ENCODE measurements at regions not wholly inside any gene's neighbourhood (a gene's known extent, or its start where the extent isn't known, plus 50 kb on each side); places are given as distances from the start of the nearest gene placed in this dataset.

DNA sequence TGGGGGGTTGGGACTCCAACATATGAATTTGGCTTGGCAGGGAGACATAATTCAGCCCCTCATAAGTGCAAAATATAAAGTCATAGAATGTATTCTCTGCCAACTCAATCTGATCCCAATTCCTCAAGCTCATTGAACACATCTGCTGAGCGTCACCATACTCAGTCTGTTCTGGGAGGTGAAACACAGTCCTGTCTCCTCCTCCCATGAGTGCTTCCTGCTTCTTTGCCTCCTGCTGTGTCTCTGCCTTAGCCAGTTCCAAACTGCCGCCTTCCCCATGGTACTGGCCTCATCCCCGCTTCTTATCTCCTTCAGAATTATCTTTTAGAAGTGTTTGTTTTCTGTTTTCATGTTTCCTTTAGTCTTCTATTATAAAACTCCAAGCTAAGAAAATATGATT, 365.5 kb downstream of the TNS3 start:
- intact Hi-C loops (cut with micrococcal nuclease): no loop called here
- BruUV-seq (replicated peaks): no TSS peak
- no peak for DNase-seq (ENCODE audit: low read depth, low spot score)
- Histone ChIP-seq H3K9me2 (ENCODE audit: insufficient read depth) (no peaks in the 10 kb centered on the region), H3K27ac (ENCODE audit: low read depth, low read length) (no peak overlapping the region), H3K79me2 (ENCODE audit: insufficient read depth, low read length) (no peaks in the 10 kb centered on the region), H3K9ac (ENCODE audit: low read length) (no peak overlapping the region), H3K27me3 (ENCODE audit: insufficient read depth, low read length) (no peaks in the 10 kb centered on the region), H3K4me3 (replicated peaks in 1 of 2; ENCODE audit: low read depth in 1 of 2, low read length in 2 of 2) (no peak overlapping the region), H4K20me1 (ENCODE audit: insufficient read depth) (no peaks in the 10 kb centered on the region), H3K4me2 (ENCODE audit: low read length) (no peak overlapping the region), H3K9me3 (ENCODE audit: control insufficient read depth in 1 of 2, insufficient read depth in 1 of 2, low read depth in 1 of 2, low read length in 2 of 2) (no peaks in the 10 kb centered on the region), H2AFZ (ENCODE audit: low read depth, low read length, poor library complexity, severe bottlenecking) (no peak overlapping the region), H3K4me1 (ENCODE audit: control insufficient read depth in 1 of 2, insufficient read depth in 2 of 2, low read length in 2 of 2) (no peaks in the 10 kb centered on the region), H3K36me3 (ENCODE audit: control insufficient read depth in 1 of 2, insufficient read depth in 2 of 2, low read length in 2 of 2) (no peaks in the 10 kb centered on the region)
- TF ChIP-seq EGR1 (IDR thresholded peaks at IDR 0.05; ENCODE audit: low read depth) (no peak), JUND (IDR thresholded peaks at IDR 0.05) (no peak)
- no peak for ATAC-seq
- ChIA-PET CTCF (no interaction called here), RAD21 (ENCODE audit: low non-redundant PET in 1 of 2, low total read pairs in 2 of 2, uncharacterized antibody in 2 of 2, unreplicated experiment in 2 of 2) (interaction anchor here in 1 of 2 experiments (0.5 kb wide), 1 partner anchor 9 kb away, joined by 3 read pairs; no protein-coding TSS in a partner anchor), POLR2A (no interaction called here)

DNA sequence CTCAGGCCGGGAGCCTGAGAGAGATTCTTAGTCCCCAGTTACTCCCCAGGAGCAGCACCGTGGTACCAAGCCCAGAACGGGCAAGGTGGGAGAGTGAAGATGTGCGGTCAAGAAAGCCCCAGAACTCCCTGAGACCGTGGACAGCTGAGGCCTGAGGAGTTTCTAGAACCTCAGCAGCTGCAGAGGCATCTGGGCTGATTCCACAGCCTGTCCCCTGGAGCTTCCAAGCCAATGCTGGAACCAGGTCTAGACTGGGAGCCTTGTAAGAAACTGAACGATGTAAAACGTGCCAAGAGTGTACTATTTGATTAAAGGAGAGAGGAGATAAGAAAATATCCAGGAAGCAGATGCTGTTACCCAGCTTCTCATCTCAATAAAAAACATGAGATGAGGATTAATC, 366.3 kb downstream of the TNS3 start:
- BruUV-seq (replicated peaks): no TSS peak
- Histone ChIP-seq H3K79me2 (ENCODE audit: insufficient read depth, low read length) (no peaks in the 10 kb centered on the region), H4K20me1 (ENCODE audit: insufficient read depth) (no peaks in the 10 kb centered on the region), H3K27ac (ENCODE audit: low read depth, low read length) (no peak overlapping the region), H3K4me1 (ENCODE audit: control insufficient read depth in 1 of 2, insufficient read depth in 2 of 2, low read length in 2 of 2) (no peaks in the 10 kb centered on the region), H3K36me3 (ENCODE audit: control insufficient read depth in 1 of 2, insufficient read depth in 2 of 2, low read length in 2 of 2) (no peaks in the 10 kb centered on the region), H3K9me3 (ENCODE audit: control insufficient read depth in 1 of 2, insufficient read depth in 1 of 2, low read depth in 1 of 2, low read length in 2 of 2) (no peaks in the 10 kb centered on the region), H3K4me2 (ENCODE audit: low read length) (no peak overlapping the region), H3K9me2 (ENCODE audit: insufficient read depth) (no peaks in the 10 kb centered on the region), H3K9ac (ENCODE audit: low read length) (no peak overlapping the region), H2AFZ (ENCODE audit: low read depth, low read length, poor library complexity, severe bottlenecking) (no peak overlapping the region), H3K27me3 (ENCODE audit: insufficient read depth, low read length) (no peaks in the 10 kb centered on the region), H3K4me3 (replicated peaks in 1 of 2; ENCODE audit: low read depth in 1 of 2, low read length in 2 of 2) (no peak overlapping the region)
- CTCF ChIA-PET: no interaction called here
- TF ChIP-seq EZH2 (IDR thresholded peaks at IDR 0.05): no peak
- no peak for TF ChIP-seq SIN3A (IDR thresholded peaks at IDR 0.05; ENCODE audit: low read depth)
- TF ChIP-seq ELF1 (IDR thresholded peaks at IDR 0.05; ENCODE audit: borderline replicate concordance, low read depth): no peak
- TF ChIP-seq RAD21 (IDR thresholded peaks at IDR 0.05; ENCODE audit: low read depth): no peak
- TF ChIP-seq CBX3 (IDR thresholded peaks at IDR 0.05; ENCODE audit: low read depth): no peak
- TF ChIP-seq, protein P1, sequence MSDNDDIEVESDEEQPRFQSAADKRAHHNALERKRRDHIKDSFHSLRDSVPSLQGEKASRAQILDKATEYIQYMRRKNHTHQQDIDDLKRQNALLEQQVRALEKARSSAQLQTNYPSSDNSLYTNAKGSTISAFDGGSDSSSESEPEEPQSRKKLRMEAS (IDR thresholded peaks at IDR 0.05): no peak
- TF ChIP-seq ZFX (IDR thresholded peaks at IDR 0.05): no peak
- TF ChIP-seq SP1 (IDR thresholded peaks at IDR 0.05; ENCODE audit: low read depth): no peak
- no peak for TF ChIP-seq TCF7L2 (IDR thresholded peaks at IDR 0.05; ENCODE audit: borderline replicate concordance, extremely low read depth, insufficient read depth, insufficient read length)
- TF ChIP-seq, protein P2, sequence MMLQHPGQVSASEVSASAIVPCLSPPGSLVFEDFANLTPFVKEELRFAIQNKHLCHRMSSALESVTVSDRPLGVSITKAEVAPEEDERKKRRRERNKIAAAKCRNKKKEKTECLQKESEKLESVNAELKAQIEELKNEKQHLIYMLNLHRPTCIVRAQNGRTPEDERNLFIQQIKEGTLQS (IDR thresholded peaks at IDR 0.05): no peak
- TF ChIP-seq POLR2A (IDR thresholded peaks at IDR 0.05; ENCODE audit: borderline replicate concordance, extremely low read depth, insufficient read depth, insufficient read length): no peak
- TF ChIP-seq, protein P3, sequence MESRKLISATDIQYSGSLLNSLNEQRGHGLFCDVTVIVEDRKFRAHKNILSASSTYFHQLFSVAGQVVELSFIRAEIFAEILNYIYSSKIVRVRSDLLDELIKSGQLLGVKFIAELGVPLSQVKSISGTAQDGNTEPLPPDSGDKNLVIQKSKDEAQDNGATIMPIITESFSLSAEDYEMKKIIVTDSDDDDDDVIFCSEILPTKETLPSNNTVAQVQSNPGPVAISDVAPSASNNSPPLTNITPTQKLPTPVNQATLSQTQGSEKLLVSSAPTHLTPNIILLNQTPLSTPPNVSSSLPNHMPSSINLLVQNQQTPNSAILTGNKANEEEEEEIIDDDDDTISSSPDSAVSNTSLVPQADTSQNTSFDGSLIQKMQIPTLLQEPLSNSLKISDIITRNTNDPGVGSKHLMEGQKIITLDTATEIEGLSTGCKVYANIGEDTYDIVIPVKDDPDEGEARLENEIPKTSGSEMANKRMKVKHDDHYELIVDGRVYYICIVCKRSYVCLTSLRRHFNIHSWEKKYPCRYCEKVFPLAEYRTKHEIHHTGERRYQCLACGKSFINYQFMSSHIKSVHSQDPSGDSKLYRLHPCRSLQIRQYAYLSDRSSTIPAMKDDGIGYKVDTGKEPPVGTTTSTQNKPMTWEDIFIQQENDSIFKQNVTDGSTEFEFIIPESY (IDR thresholded peaks at IDR 0.05; ENCODE audit: extremely low read depth, insufficient replicate concordance, low read length): no peak
- no peak for TF ChIP-seq EGR1 (IDR thresholded peaks at IDR 0.05; ENCODE audit: low read depth)
- TF ChIP-seq CEBPB (IDR thresholded peaks at IDR 0.05; ENCODE audit: low read depth): no peak
- TF ChIP-seq, protein P4, sequence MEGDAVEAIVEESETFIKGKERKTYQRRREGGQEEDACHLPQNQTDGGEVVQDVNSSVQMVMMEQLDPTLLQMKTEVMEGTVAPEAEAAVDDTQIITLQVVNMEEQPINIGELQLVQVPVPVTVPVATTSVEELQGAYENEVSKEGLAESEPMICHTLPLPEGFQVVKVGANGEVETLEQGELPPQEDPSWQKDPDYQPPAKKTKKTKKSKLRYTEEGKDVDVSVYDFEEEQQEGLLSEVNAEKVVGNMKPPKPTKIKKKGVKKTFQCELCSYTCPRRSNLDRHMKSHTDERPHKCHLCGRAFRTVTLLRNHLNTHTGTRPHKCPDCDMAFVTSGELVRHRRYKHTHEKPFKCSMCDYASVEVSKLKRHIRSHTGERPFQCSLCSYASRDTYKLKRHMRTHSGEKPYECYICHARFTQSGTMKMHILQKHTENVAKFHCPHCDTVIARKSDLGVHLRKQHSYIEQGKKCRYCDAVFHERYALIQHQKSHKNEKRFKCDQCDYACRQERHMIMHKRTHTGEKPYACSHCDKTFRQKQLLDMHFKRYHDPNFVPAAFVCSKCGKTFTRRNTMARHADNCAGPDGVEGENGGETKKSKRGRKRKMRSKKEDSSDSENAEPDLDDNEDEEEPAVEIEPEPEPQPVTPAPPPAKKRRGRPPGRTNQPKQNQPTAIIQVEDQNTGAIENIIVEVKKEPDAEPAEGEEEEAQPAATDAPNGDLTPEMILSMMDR (IDR thresholded peaks at IDR 0.05 in 2 of 3, conservative IDR thresholded peaks at IDR 0.05 in 1 of 3; ENCODE audit: borderline replicate concordance in 1 of 3, insufficient read depth in 1 of 3, low read depth in 2 of 3, low read length in 2 of 3): no peak
- TF ChIP-seq SRF (IDR thresholded peaks at IDR 0.05; ENCODE audit: low read depth): no peak
- intact Hi-C loops (cut with micrococcal nuclease): no loop called here
- no peak for ATAC-seq
- no peak for DNase-seq (ENCODE audit: low read depth, low spot score)
- POLR2A ChIA-PET: no interaction called here
- RAD21 ChIA-PET (ENCODE audit: low non-redundant PET in 1 of 2, low total read pairs in 2 of 2, uncharacterized antibody in 2 of 2, unreplicated experiment in 2 of 2): no interaction called here
